ENCODE measurements at regions not wholly inside any gene's neighbourhood (a gene's known extent, or its start where the extent isn't known, plus 50 kb on each side); places are given as distances from the start of the nearest gene placed in this dataset.

- TF ChIP-seq POLR2A (IDR thresholded peaks at IDR 0.05; ENCODE audit: low read depth, low read length) (no peak), JUNB (IDR thresholded peaks at IDR 0.05) (no peak)
Measured at GRCh38 chr5:158549311-158549710, 550.4 kb downstream of the EBF1 start.
